Testis (tissue), 2 donors: ENCODE measurements at regions not wholly inside any gene's neighbourhood (a gene's known extent, or its start where the extent isn't known, plus 50 kb on each side); places are given as distances from the start of the nearest gene placed in this dataset.

ENCODE experiments used
- POLR2A ChIP-seq: fragments of 450-650 bp; IDR thresholded peaks from one replicate; pipeline ENCODE4 v1.6.1; 2017; ENCODE audit warnings: antibody characterized with exemption, mild to moderate bottlenecking, moderate library complexity
- TF ChIP-seq, protein P1 (sequence below), 3 experiments: fragments of 450-650 bp in 2 of 3; fragments of 200-600 bp in 1 of 3; sonication (generic) in 1 of 3; IDR thresholded peaks; one replicate each; pipeline ENCODE4 v1.5.1; 2016 to 2019; ENCODE audit warnings: antibody characterized with exemption in 3 of 3, mild to moderate bottlenecking in 2 of 3, moderate library complexity in 1 of 3

DNA sequence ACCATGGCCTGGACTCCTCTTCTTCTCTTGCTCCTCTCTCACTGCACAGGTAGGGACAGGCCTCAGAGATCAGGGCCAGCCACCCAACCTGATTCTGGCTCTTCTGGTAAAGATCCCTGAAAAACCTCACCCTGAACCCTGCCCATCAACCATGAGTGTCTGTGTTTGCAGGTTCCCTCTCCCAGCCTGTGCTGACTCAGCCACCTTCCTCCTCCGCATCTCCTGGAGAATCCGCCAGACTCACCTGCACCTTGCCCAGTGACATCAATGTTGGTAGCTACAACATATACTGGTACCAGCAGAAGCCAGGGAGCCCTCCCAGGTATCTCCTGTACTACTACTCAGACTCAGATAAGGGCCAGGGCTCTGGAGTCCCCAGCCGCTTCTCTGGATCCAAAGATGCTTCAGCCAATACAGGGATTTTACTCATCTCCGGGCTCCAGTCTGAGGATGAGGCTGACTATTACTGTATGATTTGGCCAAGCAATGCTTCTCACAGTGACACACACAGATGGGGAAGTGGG, 80.9 kb downstream of the ZNF280B start:
- TF ChIP-seq, protein P1, sequence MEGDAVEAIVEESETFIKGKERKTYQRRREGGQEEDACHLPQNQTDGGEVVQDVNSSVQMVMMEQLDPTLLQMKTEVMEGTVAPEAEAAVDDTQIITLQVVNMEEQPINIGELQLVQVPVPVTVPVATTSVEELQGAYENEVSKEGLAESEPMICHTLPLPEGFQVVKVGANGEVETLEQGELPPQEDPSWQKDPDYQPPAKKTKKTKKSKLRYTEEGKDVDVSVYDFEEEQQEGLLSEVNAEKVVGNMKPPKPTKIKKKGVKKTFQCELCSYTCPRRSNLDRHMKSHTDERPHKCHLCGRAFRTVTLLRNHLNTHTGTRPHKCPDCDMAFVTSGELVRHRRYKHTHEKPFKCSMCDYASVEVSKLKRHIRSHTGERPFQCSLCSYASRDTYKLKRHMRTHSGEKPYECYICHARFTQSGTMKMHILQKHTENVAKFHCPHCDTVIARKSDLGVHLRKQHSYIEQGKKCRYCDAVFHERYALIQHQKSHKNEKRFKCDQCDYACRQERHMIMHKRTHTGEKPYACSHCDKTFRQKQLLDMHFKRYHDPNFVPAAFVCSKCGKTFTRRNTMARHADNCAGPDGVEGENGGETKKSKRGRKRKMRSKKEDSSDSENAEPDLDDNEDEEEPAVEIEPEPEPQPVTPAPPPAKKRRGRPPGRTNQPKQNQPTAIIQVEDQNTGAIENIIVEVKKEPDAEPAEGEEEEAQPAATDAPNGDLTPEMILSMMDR (IDR thresholded peaks at IDR 0.05) = no peak
- no peak for TF ChIP-seq POLR2A
